Ishikawa (cell line): ENCODE measurements at regions not wholly inside any gene's neighbourhood (a gene's known extent, or its start where the extent isn't known, plus 50 kb on each side); places are given as distances from the start of the nearest gene placed in this dataset.

Source experiments
- CREB1 ChIP-seq: IDR thresholded peaks from 2 replicates; pipeline ENCODE4 v1.6.1; 2012; ENCODE audit warnings: low read depth
- EGR1 ChIP-seq: IDR thresholded peaks from 2 replicates; pipeline ENCODE4 v1.6.1; 2012

- no peak for TF ChIP-seq CREB1
- TF ChIP-seq EGR1: no peak
Observed at GRCh38 chr17:12512694-12513355, 152.9 kb upstream of the MYOCD start.
